OCI-LY7 (cell line): ENCODE measurements at regions not wholly inside any gene's neighbourhood (a gene's known extent, or its start where the extent isn't known, plus 50 kb on each side); places are given as distances from the start of the nearest gene placed in this dataset.

Experiments
- BruUV-seq: library from RNA; stranded (reverse); fragments of 400-500 nt; replicated peaks from 2 replicates; lab custom pipeline; 2021; lab: Mats Ljungman, UMichigan
- CTCF ChIA-PET: fragments of 300-600 bp; sonication (Branson Sonifier 250); formaldehyde crosslinking; loops from one replicate; lab custom pipeline; 2022; ENCODE audit warnings: antibody characterized with exemption; ENCODE audit not compliant: unreplicated experiment; lab: Charles Lee
- POLR2A ChIA-PET: fragments of 300-600 bp; sonication (Branson Sonifier 250); formaldehyde crosslinking; loops from one replicate; lab custom pipeline; 2022; ENCODE audit warnings: antibody characterized with exemption; lab: Charles Lee
- DNase-seq: peaks from one replicate; pipeline ENCODE4 v3.0.0-alpha.2; 2015; ENCODE audit warnings: low spot score
- H2AFZ ChIP-seq: fragments of 200-600 bp; sonication (generic), shearing (Covaris generic); 2 replicates; pipeline ENCODE4 v1.6.1; 2014; ENCODE audit warnings: mild to moderate bottlenecking, antibody characterized with exemption, low read length, moderate library complexity
- H3K27ac ChIP-seq: fragments of 200-600 bp; sonication (generic); 2 replicates; pipeline ENCODE4 v1.5.1; 2014; ENCODE audit warnings: mixed run types, low read depth, mild to moderate bottlenecking, moderate library complexity, low read length, inconsistent platforms; ENCODE audit not compliant: poor library complexity, severe bottlenecking
- H3K36me3 ChIP-seq: fragments of 200-600 bp; sonication (generic); 2 replicates; pipeline ENCODE4 v1.6.1; 2014; ENCODE audit warnings: mild to moderate bottlenecking, antibody characterized with exemption, low read length, moderate library complexity, mixed read lengths; ENCODE audit not compliant: insufficient read depth
- H3K4me1 ChIP-seq: fragments of 200-600 bp; sonication (generic); 2 replicates; pipeline ENCODE4 v1.5.1; 2014; ENCODE audit warnings: mild to moderate bottlenecking, low read length; ENCODE audit not compliant: insufficient read depth, poor library complexity, severe bottlenecking
- H3K4me2 ChIP-seq: fragments of 200-600 bp; sonication (generic); 2 replicates; pipeline ENCODE4 v1.6.1; 2014; ENCODE audit warnings: mild to moderate bottlenecking, low read length
- H3K4me3 ChIP-seq: fragments of 200-600 bp; sonication (generic); 2 replicates; pipeline ENCODE4 v1.5.1; 2014; ENCODE audit warnings: mild to moderate bottlenecking, low read depth, low read length; ENCODE audit not compliant: poor library complexity, severe bottlenecking
- H3K79me2 ChIP-seq: fragments of 200-600 bp; sonication (generic); 2 replicates; pipeline ENCODE4 v1.6.1; 2016; ENCODE audit warnings: low read depth, mild to moderate bottlenecking, low read length, moderate library complexity, mixed read lengths; ENCODE audit not compliant: insufficient read depth
- H3K9me2 ChIP-seq: fragments of 200-600 bp; sonication (generic); 2 replicates; pipeline ENCODE4 v1.6.1; 2016; ENCODE audit warnings: mild to moderate bottlenecking, low read length, mixed read lengths; ENCODE audit not compliant: insufficient read depth
- H3K9me3 ChIP-seq: fragments of 200-600 bp; sonication (generic); 2 replicates; pipeline ENCODE4 v1.6.1; 2014; ENCODE audit warnings: mild to moderate bottlenecking, mixed run types, low read length, mixed read lengths
- H4K20me1 ChIP-seq: fragments of 200-600 bp; sonication (generic); 2 replicates; pipeline ENCODE4 v1.6.1; 2014; ENCODE audit warnings: mild to moderate bottlenecking, antibody characterized with exemption, low read length, moderate library complexity, mixed read lengths; ENCODE audit not compliant: insufficient read depth
- EZH2phosphoT487 ChIP-seq: fragments of 200-600 bp; sonication (generic); IDR thresholded peaks from 2 replicates; pipeline ENCODE4 v1.6.1; 2018; ENCODE audit warnings: low read depth, borderline replicate concordance, mild to moderate bottlenecking, mixed run types, antibody characterized with exemption, low read length, moderate library complexity, mixed read lengths
- intact Hi-C: fragments of 100-400 bp; cut with micrococcal nuclease; formaldehyde crosslinking; loops from one replicate; pipeline ENCODE4 v1.10.0; 2022; ENCODE audit not compliant: unreplicated experiment
- TF ChIP-seq, protein P1 (sequence below): fragments of 200-600 bp; sonication (generic); conservative IDR thresholded peaks from 2 replicates; pipeline ENCODE4 v1.5.1; 2014; ENCODE audit warnings: mild to moderate bottlenecking, antibody characterized with exemption, low read length, moderate library complexity, mixed read lengths

DNA sequence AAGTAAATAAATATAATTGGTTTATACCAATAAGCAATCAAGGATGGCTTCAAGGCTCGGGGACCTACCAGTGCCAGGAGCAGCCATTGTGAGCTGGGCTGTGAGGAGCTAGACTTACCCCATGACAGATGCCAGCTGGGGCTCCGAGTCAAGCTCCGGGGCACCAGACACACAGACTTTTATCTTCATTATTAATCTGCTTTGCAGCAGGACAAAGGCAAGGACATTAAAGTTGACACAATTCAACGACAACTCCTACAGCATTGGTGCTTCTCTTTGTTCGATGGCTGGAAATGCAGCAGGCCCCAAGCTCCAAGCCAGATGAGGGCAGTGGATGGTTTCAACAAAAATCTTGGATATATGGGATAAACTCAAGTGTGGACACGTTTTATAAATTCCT, 68.3 kb downstream of the CD24 start:
- no peaks in the 10 kb centered on the region for H3K9me2 ChIP-seq
- no peak overlapping the region for H3K4me3 ChIP-seq
- no peak overlapping the region for H3K27ac ChIP-seq
- no peaks in the 10 kb centered on the region for H4K20me1 ChIP-seq
- peaks cover 11% of the 10 kb centered on the region; the same call in 1 of the 2 replicates for H3K9me3 ChIP-seq
- no peaks in the 10 kb centered on the region for H3K79me2 ChIP-seq
- no TSS peak for BruUV-seq
- ChIA-PET POLR2A (no interaction called here), CTCF (no interaction called here)
- intact Hi-C loops: no loop called here
- TF ChIP-seq, protein P1, sequence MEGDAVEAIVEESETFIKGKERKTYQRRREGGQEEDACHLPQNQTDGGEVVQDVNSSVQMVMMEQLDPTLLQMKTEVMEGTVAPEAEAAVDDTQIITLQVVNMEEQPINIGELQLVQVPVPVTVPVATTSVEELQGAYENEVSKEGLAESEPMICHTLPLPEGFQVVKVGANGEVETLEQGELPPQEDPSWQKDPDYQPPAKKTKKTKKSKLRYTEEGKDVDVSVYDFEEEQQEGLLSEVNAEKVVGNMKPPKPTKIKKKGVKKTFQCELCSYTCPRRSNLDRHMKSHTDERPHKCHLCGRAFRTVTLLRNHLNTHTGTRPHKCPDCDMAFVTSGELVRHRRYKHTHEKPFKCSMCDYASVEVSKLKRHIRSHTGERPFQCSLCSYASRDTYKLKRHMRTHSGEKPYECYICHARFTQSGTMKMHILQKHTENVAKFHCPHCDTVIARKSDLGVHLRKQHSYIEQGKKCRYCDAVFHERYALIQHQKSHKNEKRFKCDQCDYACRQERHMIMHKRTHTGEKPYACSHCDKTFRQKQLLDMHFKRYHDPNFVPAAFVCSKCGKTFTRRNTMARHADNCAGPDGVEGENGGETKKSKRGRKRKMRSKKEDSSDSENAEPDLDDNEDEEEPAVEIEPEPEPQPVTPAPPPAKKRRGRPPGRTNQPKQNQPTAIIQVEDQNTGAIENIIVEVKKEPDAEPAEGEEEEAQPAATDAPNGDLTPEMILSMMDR: no peak
- no peak for TF ChIP-seq EZH2phosphoT487
- no peak overlapping the region for H2AFZ ChIP-seq
- no peaks in the 10 kb centered on the region for H3K4me1 ChIP-seq
- no peaks in the 10 kb centered on the region; the same call in 1 of the 2 replicates for H3K36me3 ChIP-seq
- DNase-seq: no peak
- no peak overlapping the region for H3K4me2 ChIP-seq

DNA sequence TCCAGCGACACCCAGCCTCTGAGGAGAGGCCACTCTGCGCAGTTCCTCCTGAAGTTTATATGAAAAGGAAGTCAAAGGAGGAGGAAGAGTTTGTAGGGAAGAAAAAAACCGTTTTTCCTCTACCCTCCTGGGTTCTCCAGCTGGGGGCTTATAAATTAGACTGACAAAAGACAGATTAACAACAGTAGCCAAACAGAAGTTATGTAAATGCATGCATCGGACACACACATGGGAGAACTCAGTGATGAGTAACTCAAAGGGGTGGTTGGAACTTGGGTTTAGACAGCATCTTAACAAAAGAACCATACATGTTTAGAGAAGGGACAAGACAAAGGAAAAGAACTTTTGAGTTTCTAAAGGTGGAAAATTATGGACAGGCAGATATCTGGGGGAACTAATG, 71.2 kb downstream of the CD24 start:
- intact Hi-C loops: no loop called here
- Histone ChIP-seq H3K79me2 (no peaks in the 10 kb centered on the region), H3K27ac (no peak overlapping the region), H4K20me1 (no peaks in the 10 kb centered on the region), H3K4me3 (no peak overlapping the region), H3K4me1 (no peaks in the 10 kb centered on the region), H2AFZ (no peak overlapping the region), H3K9me3 (peaks cover 20% of the 10 kb centered on the region; the same call in 1 of the 2 replicates), H3K4me2 (no peak overlapping the region), H3K36me3 (no peaks in the 10 kb centered on the region; the same call in 1 of the 2 replicates), H3K9me2 (no peaks in the 10 kb centered on the region)
- no peak for TF ChIP-seq EZH2phosphoT487
- TF ChIP-seq, protein P1: no peak
- ChIA-PET CTCF (no interaction called here), POLR2A (no interaction called here)
- DNase-seq: no peak
- no TSS peak for BruUV-seq

DNA sequence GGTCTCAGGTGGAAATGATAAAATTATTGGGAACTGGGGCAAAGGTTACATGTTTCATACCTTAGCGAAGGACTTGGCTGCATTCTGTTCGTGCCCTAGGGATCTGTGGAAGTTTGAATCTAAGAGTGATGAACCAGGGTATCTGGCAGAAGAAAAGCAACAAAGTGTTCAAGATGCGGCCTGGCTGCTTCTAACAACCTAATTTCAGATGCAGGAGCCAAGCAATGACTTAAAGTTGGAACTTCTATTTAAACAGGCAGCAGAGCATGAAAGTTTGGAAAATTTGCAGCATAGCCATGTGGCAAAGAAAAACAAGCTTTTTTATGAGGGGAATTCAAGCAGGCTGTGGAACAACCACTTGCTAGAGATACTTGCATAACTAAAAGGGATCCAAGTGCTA, 73.5 kb downstream of the CD24 start:
- CTCF ChIA-PET: no interaction called here
- Histone ChIP-seq H3K79me2 (no peaks in the 10 kb centered on the region), H3K36me3 (no peaks in the 10 kb centered on the region; the same call in 1 of the 2 replicates), H3K4me3 (no peak overlapping the region), H2AFZ (no peak overlapping the region), H3K27ac (no peak overlapping the region), H3K9me3 (peaks cover 20% of the 10 kb centered on the region; the same call in 1 of the 2 replicates), H3K4me1 (no peaks in the 10 kb centered on the region), H4K20me1 (no peaks in the 10 kb centered on the region), H3K4me2 (no peak overlapping the region), H3K9me2 (no peaks in the 10 kb centered on the region)
- peak; percentile 18 for DNase-seq
- TF ChIP-seq EZH2phosphoT487: no peak
- TF ChIP-seq, protein P1: no peak
- intact Hi-C loops: no loop called here
- POLR2A ChIA-PET: interaction anchor here (0.6 kb wide), 1 partner anchor 57 kb away, joined by 3 read pairs; no protein-coding TSS in a partner anchor
- BruUV-seq: no TSS peak
